Lower leg skin (tissue), 3 donors: ENCODE measurements at regions not wholly inside any gene's neighbourhood (a gene's known extent, or its start where the extent isn't known, plus 50 kb on each side); places are given as distances from the start of the nearest gene placed in this dataset.

Experiments used
- CTCF ChIP-seq, 3 donors: fragments of 450-650 bp; IDR thresholded peaks; one replicate each; pipeline ENCODE4 v1.5.1; 2016; ENCODE audit warnings: antibody characterized with exemption in 3 of 3, mild to moderate bottlenecking in 3 of 3, moderate library complexity in 2 of 3
- POLR2A ChIP-seq, 2 donors: fragments of 450-650 bp; IDR thresholded peaks; one replicate each; pipeline ENCODE4 v1.6.1; 2016 to 2017; ENCODE audit warnings: antibody characterized with exemption in 2 of 2, mild to moderate bottlenecking in 1 of 2, moderate library complexity in 1 of 2

- TF ChIP-seq CTCF (IDR thresholded peaks at IDR 0.05) (no peak), POLR2A (IDR thresholded peaks at IDR 0.05) (no peak)
Measured at GRCh38 chr12:75816897-75817296, 214.7 kb downstream of the PHLDA1 start.
